ENCODE measurements at regions not wholly inside any gene's neighbourhood (a gene's known extent, or its start where the extent isn't known, plus 50 kb on each side); places are given as distances from the start of the nearest gene placed in this dataset.
A peak's percentile ranks its signal among the peaks of the same experiment; 100 is the strongest.

GRCh38 chr14:86003998-86004397 is 474.1 kb downstream of the FLRT2 start:
- Histone ChIP-seq H3K27ac (ENCODE audit: extremely low read length, insufficient read depth, low read length) (no peak overlapping the region), H3K4me3 (replicated peaks in 1 of 3; ENCODE audit: insufficient read depth in 1 of 3, low read depth in 2 of 3, low read length in 3 of 3) (no peak overlapping the region), H3K9me3 (ENCODE audit: low read length) (peaks cover 54% of the 10 kb centered on the region), H3K4me1 (ENCODE audit: insufficient read depth, low read length) (no peaks in the 10 kb centered on the region), H4K20me1 (ENCODE audit: insufficient read depth, low read length) (no peaks in the 10 kb centered on the region), H2AFZ (ENCODE audit: low read length) (no peak overlapping the region), H3K79me2 (ENCODE audit: insufficient read depth, low read length) (no peaks in the 10 kb centered on the region), H3K36me3 (replicated peaks in 1 of 2; ENCODE audit: control insufficient read depth in 1 of 2, insufficient read depth in 2 of 2, low read length in 2 of 2) (no peaks in the 10 kb centered on the region), H3K4me2 (ENCODE audit: low read depth, low read length) (no peak overlapping the region), H3K9ac (ENCODE audit: insufficient read depth, low read depth, low read length) (no peak overlapping the region), H3K27me3 (ENCODE audit: control insufficient read depth in 1 of 2, insufficient read depth in 2 of 2, low read length in 2 of 2) (no peaks in the 10 kb centered on the region)
- intact Hi-C loops (cut with micrococcal nuclease; ENCODE audit: unreplicated experiment) (loop anchor here (1.0 kb wide), 1 partner anchor 9 kb away; no protein-coding TSS in a partner anchor), in situ Hi-C loops (cut with HindIII; ENCODE audit: extremely low pct_ligation_motif_present, low pct_unique_long_range_greater_than_20kb) (no loop called here)
- FAIRE-seq (no peak), ATAC-seq (peak; percentile 59), DNase-seq (ENCODE audit: low spot score) (peak; percentile 44)
- WGBS (ENCODE audit: low lambda C conversion rate) = 5% methylated on average over 3 of the region's 3 CpGs
- no TSS peak for BruUV-seq (replicated peaks)
- POLR2A ChIA-PET = no interaction called here
- CTCF ChIA-PET (ENCODE audit: low intra/inter-chr PET ratio, low total read pairs) = no interaction called here
- TF ChIP-seq NFATC3 (CRISPR knock-in tag; IDR thresholded peaks at IDR 0.05) = no peak
- no peak for TF ChIP-seq ZHX1 (CRISPR knock-in tag; IDR thresholded peaks at IDR 0.05; ENCODE audit: low read depth)
- no peak for TF ChIP-seq KAT2B (IDR thresholded peaks at IDR 0.05; ENCODE audit: borderline replicate concordance, low read depth, low read length)
- TF ChIP-seq ZNF781 (CRISPR knock-in tag; IDR thresholded peaks at IDR 0.05; ENCODE audit: borderline replicate concordance, not compliant biosample characterization) = no peak
- no peak for TF ChIP-seq GPN1 (CRISPR knock-in tag; IDR thresholded peaks at IDR 0.05; ENCODE audit: borderline replicate concordance)
- TF ChIP-seq ZNF704 (CRISPR knock-in tag; IDR thresholded peaks at IDR 0.05; ENCODE audit: borderline replicate concordance) = no peak
- TF ChIP-seq MED1 (CRISPR knock-in tag; IDR thresholded peaks at IDR 0.05) = no peak
- TF ChIP-seq SOX13 (IDR thresholded peaks at IDR 0.05) = no peak
- peak in 1 of 2 experiments; percentile 38; a peak in 1 of 4 replicates for TF ChIP-seq SOX13 (CRISPR knock-in tag; conservative IDR thresholded peaks at IDR 0.05 in 1 of 2, IDR thresholded peaks at IDR 0.05 in 1 of 2)
- TF ChIP-seq SAP130 (CRISPR knock-in tag; IDR thresholded peaks at IDR 0.05; ENCODE audit: low read depth) = peak; percentile 24; the same call in 1 of the 2 replicates
- TF ChIP-seq IRX3 (CRISPR knock-in tag; IDR thresholded peaks at IDR 0.05; ENCODE audit: borderline replicate concordance, low read depth) = no peak
- TF ChIP-seq ZNF678 (CRISPR knock-in tag; IDR thresholded peaks at IDR 0.05) = no peak
- no peak for TF ChIP-seq SP1 (IDR thresholded peaks at IDR 0.05)
- no peak for TF ChIP-seq SP1 (CRISPR knock-in tag; IDR thresholded peaks at IDR 0.05)
- no peak for TF ChIP-seq ZNF510 (CRISPR knock-in tag; IDR thresholded peaks at IDR 0.05; ENCODE audit: low read depth)
- TF ChIP-seq ZNF644 (CRISPR knock-in tag; IDR thresholded peaks at IDR 0.05; ENCODE audit: low read depth) = peak; percentile 60; the same call in 1 of the 2 replicates
- no peak for TF ChIP-seq ATF3 (CRISPR knock-in tag; IDR thresholded peaks at IDR 0.05)
- TF ChIP-seq SOX5 (CRISPR knock-in tag; IDR thresholded peaks at IDR 0.05; ENCODE audit: borderline replicate concordance) = 0 out of 2 replicates have a peak, but pooled peaks have one; percentile 14
- no peak for TF ChIP-seq USF2 (IDR thresholded peaks at IDR 0.05; ENCODE audit: low read depth, low read length)
- no peak for TF ChIP-seq USF2 (CRISPR knock-in tag; IDR thresholded peaks at IDR 0.05; ENCODE audit: borderline replicate concordance)
- TF ChIP-seq GATAD1 (CRISPR knock-in tag; IDR thresholded peaks at IDR 0.05) = no peak
- no peak for TF ChIP-seq ZNF672 (CRISPR knock-in tag; IDR thresholded peaks at IDR 0.05)
